ENCODE measurements at regions not wholly inside any gene's neighbourhood (a gene's known extent, or its start where the extent isn't known, plus 50 kb on each side); places are given as distances from the start of the nearest gene placed in this dataset.

DNA sequence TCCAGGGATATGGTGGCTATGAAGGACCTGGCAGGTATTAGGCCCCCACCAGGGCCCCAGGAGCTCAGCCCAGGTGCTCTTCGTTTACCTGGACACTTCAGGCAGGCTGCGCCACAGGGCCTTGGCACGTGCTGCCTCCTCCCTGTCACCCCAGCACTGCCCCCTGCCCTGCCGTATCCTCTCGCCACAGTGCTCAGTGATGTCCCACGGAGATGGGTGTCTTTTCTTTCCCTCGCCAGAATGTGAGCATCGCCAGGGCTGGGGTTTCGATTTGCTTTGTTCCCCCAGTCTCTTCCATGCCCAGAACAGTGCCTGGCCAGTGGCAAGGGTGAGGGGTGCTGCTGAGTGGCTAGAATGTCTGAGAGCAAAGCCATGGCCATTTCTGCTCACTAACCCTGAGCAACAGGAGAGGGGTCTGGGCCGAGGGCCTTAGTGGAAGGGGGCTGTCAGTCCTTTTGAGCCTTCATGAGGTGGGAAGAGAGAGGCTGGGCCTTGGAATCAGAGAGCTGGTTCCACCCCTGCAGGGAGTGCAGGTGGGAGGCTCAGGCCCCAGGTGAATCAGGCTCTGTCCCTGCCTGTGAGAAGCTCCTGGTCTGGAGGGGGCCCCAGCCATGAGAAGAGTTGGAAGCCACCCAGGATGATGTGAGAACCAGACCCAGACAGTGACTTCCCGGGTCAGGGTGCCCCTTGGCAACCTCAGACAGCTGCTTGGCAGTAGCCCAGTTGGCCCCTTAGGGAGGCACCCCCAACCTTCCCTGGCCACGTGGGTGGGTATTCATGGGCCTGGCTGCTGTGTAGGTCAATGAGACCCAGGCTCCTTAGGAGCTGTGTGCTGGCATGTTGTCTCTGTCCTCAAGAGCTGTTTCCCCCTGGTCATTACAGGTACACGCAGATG lies 129.9 kb upstream of the HS6ST1 start:
- no peak for TF ChIP-seq POLR2A (IDR thresholded peaks at IDR 0.05)
- TF ChIP-seq, protein P1, sequence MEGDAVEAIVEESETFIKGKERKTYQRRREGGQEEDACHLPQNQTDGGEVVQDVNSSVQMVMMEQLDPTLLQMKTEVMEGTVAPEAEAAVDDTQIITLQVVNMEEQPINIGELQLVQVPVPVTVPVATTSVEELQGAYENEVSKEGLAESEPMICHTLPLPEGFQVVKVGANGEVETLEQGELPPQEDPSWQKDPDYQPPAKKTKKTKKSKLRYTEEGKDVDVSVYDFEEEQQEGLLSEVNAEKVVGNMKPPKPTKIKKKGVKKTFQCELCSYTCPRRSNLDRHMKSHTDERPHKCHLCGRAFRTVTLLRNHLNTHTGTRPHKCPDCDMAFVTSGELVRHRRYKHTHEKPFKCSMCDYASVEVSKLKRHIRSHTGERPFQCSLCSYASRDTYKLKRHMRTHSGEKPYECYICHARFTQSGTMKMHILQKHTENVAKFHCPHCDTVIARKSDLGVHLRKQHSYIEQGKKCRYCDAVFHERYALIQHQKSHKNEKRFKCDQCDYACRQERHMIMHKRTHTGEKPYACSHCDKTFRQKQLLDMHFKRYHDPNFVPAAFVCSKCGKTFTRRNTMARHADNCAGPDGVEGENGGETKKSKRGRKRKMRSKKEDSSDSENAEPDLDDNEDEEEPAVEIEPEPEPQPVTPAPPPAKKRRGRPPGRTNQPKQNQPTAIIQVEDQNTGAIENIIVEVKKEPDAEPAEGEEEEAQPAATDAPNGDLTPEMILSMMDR (IDR thresholded peaks at IDR 0.05 in 4 of 5, conservative IDR thresholded peaks at IDR 0.05 in 1 of 5) = no peak
